SK-N-MC (cell line): ENCODE measurements at regions not wholly inside any gene's neighbourhood (a gene's known extent, or its start where the extent isn't known, plus 50 kb on each side); places are given as distances from the start of the nearest gene placed in this dataset.

Source experiments
- EZH2 ChIP-seq: fragments of 200-600 bp; sonication (generic); IDR thresholded peaks from one replicate; pipeline ENCODE4 v1.6.1; 2017; ENCODE audit warnings: antibody characterized with exemption
- POLR2AphosphoS5 ChIP-seq: IDR thresholded peaks from 2 replicates; pipeline ENCODE4 v1.6.1; 2012; ENCODE audit warnings: mild to moderate bottlenecking, low read depth, low read length, borderline replicate concordance

- TF ChIP-seq POLR2AphosphoS5 (no peak), EZH2 (no peak)
These were observed 104.2 kb upstream of the MSX1 start for GRCh38 chr4:4755306-4755705.
